Endodermal cell (in vitro differentiated cells): ENCODE measurements at regions not wholly inside any gene's neighbourhood (a gene's known extent, or its start where the extent isn't known, plus 50 kb on each side); places are given as distances from the start of the nearest gene placed in this dataset.

Source experiments
- DNase-seq: peaks from one replicate; pipeline ENCODE4 v3.0.0-alpha.2; 2017
- H3K27ac ChIP-seq: 2 replicates; pipeline ENCODE4 v1.5.1; 2013; ENCODE audit warnings: mild to moderate bottlenecking, low read depth, low read length, moderate library complexity
- H3K27me3 ChIP-seq: 2 replicates; pipeline ENCODE4 v1.6.1; 2013; ENCODE audit warnings: mild to moderate bottlenecking, low read length, moderate library complexity; ENCODE audit not compliant: insufficient read depth, control insufficient read depth, poor library complexity, severe bottlenecking
- H3K36me3 ChIP-seq: 2 replicates; pipeline ENCODE4 v1.7.0; 2013; ENCODE audit warnings: mild to moderate bottlenecking, low read length, moderate library complexity; ENCODE audit not compliant: control insufficient read depth, insufficient read depth
- H3K4me1 ChIP-seq: one replicate; pipeline ENCODE4 v1.7.0; 2013; ENCODE audit warnings: low read length; ENCODE audit not compliant: control insufficient read depth, insufficient read depth
- H3K4me3 ChIP-seq: 2 replicates; pipeline ENCODE4 v1.5.1; 2013; ENCODE audit warnings: mild to moderate bottlenecking, low read length, moderate library complexity
- H3K9ac ChIP-seq: 2 replicates; pipeline ENCODE4 v1.6.1; 2013; ENCODE audit warnings: mild to moderate bottlenecking, low read length, moderate library complexity; ENCODE audit not compliant: poor library complexity, severe bottlenecking; ENCODE audit errors: extremely low read depth
- H3K9me3 ChIP-seq: 2 replicates; pipeline ENCODE4 v1.6.1; 2013; ENCODE audit warnings: mild to moderate bottlenecking, low read length, moderate library complexity; ENCODE audit not compliant: control insufficient read depth
- H3K27ac Mint-ChIP-seq: 2 replicates; pipeline ENCODE4 v1.8.0; 2020; ENCODE audit warnings: mixed read lengths
- H3K27me3 Mint-ChIP-seq: 2 replicates; pipeline ENCODE4 v1.8.0; 2021; ENCODE audit warnings: mild to moderate bottlenecking, mixed read lengths; ENCODE audit not compliant: insufficient read depth
- H3K36me3 Mint-ChIP-seq: 2 replicates; pipeline ENCODE4 v1.8.0; 2020; ENCODE audit warnings: low read depth, mixed read lengths
- H3K4me1 Mint-ChIP-seq: 2 replicates; pipeline ENCODE4 v1.8.0; 2020; ENCODE audit warnings: mixed read lengths
- H3K4me3 Mint-ChIP-seq: 2 replicates; pipeline ENCODE4 v1.8.0; 2020; ENCODE audit warnings: mild to moderate bottlenecking, moderate library complexity, mixed read lengths
- H3K9me3 Mint-ChIP-seq: 2 replicates; pipeline ENCODE4 v1.8.0; 2020; ENCODE audit warnings: mild to moderate bottlenecking, mixed read lengths
- WGBS, 2 experiments: methylation state at CpG; one replicate each; pipeline versions ENCODE4 v1.1.5 to v1.1.7; 2013; ENCODE audit warnings: missing lambda C conversion rate in 2 of 2, mixed read lengths in 1 of 2; ENCODE audit not compliant: insufficient coverage in 1 of 2, insufficient read length in 1 of 2; 5-methylcytosine and 5-hydroxymethylcytosine counted together
- TF ChIP-seq, protein P1 (sequence below): fragments of 200-600 bp; sonication (generic); conservative IDR thresholded peaks from 2 replicates; pipeline ENCODE4 v1.5.0; 2021; ENCODE audit warnings: antibody characterized with exemption, mild to moderate bottlenecking

DNA sequence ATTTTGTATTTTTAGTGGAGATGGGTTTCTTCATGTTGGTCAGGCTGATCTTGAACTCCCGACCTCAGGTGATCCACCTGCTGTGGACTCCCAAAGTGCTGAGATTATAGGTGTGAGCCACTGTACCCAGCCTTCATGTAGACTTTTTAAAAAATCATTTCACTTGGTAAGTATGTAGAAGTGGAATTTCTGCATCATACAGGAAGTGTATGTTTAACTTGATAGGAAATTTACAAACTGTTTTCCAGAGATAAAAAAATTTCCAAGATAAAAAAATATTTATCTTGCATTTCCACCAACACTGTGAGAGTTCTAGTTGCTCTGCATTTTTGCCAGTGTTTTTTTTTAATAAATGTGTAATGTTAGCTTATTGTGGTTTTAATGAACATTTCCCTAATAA is 155.8 kb downstream of the ZNF608 start:
- DNase-seq: no peak
- H3K27me3 Mint-ChIP-seq: peaks cover 2% of the 10 kb centered on the region
- H3K9me3 Mint-ChIP-seq: peaks cover 7% of the 10 kb centered on the region
- TF ChIP-seq, protein P1, sequence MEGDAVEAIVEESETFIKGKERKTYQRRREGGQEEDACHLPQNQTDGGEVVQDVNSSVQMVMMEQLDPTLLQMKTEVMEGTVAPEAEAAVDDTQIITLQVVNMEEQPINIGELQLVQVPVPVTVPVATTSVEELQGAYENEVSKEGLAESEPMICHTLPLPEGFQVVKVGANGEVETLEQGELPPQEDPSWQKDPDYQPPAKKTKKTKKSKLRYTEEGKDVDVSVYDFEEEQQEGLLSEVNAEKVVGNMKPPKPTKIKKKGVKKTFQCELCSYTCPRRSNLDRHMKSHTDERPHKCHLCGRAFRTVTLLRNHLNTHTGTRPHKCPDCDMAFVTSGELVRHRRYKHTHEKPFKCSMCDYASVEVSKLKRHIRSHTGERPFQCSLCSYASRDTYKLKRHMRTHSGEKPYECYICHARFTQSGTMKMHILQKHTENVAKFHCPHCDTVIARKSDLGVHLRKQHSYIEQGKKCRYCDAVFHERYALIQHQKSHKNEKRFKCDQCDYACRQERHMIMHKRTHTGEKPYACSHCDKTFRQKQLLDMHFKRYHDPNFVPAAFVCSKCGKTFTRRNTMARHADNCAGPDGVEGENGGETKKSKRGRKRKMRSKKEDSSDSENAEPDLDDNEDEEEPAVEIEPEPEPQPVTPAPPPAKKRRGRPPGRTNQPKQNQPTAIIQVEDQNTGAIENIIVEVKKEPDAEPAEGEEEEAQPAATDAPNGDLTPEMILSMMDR: no peak
- H3K36me3 Mint-ChIP-seq: peaks cover 10% of the 10 kb centered on the region
- H3K4me3 ChIP-seq: no peak overlapping the region
- peaks cover 4% of the 10 kb centered on the region for H3K36me3 ChIP-seq
- H3K27ac Mint-ChIP-seq: no peak overlapping the region
- H3K4me3 Mint-ChIP-seq: no peak overlapping the region
- peaks cover 16% of the 10 kb centered on the region for H3K4me1 Mint-ChIP-seq
- no peak overlapping the region for H3K9ac ChIP-seq
- H3K4me1 ChIP-seq: no peaks in the 10 kb centered on the region
- no peaks in the 10 kb centered on the region for H3K27me3 ChIP-seq
- no peak overlapping the region for H3K27ac ChIP-seq
- H3K9me3 ChIP-seq: peaks cover 18% of the 10 kb centered on the region
- WGBS, 2 experiments: 88 to 100% methylated on average over 1 of the region's 1 CpG

DNA sequence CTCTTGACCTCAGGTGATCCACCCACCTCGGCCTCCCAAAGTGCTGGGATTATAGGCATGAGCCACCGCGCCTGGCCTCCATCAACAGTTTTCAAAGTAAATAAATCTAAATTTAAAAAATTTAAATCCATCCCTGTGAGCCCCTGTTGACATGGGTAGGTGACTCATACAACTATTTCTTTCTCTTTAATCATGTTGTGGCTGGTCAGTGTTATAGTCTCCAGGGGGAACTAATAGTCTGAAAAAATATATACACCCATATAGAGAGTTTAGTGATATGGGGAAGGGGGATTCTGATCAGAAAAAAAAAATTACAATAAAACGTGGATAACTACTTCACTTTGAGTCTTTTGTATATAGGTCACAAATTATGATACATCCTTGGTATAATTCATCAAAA is 159.2 kb downstream of the ZNF608 start:
- H3K4me3 ChIP-seq: no peak overlapping the region
- peaks cover 16% of the 10 kb centered on the region for H3K4me1 ChIP-seq
- peaks cover 33% of the 10 kb centered on the region for H3K9me3 ChIP-seq
- peaks cover 2% of the 10 kb centered on the region for H3K27me3 Mint-ChIP-seq
- WGBS, 2 experiments: 85% methylated on average over 4 of the region's 4 CpGs; no CpG with 5 or more reads in 1 of the 2 experiments
- H3K9me3 Mint-ChIP-seq: peaks cover 22% of the 10 kb centered on the region
- no peak overlapping the region for H3K9ac ChIP-seq
- H3K27ac Mint-ChIP-seq: no peak overlapping the region
- peaks cover 12% of the 10 kb centered on the region for H3K36me3 Mint-ChIP-seq
- H3K27me3 ChIP-seq: no peaks in the 10 kb centered on the region
- H3K4me3 Mint-ChIP-seq: no peak overlapping the region
- no peak for DNase-seq
- TF ChIP-seq, protein P1: no peak
- H3K27ac ChIP-seq: no peak overlapping the region
- H3K4me1 Mint-ChIP-seq: peaks cover 28% of the 10 kb centered on the region
- peaks cover 4% of the 10 kb centered on the region for H3K36me3 ChIP-seq

DNA sequence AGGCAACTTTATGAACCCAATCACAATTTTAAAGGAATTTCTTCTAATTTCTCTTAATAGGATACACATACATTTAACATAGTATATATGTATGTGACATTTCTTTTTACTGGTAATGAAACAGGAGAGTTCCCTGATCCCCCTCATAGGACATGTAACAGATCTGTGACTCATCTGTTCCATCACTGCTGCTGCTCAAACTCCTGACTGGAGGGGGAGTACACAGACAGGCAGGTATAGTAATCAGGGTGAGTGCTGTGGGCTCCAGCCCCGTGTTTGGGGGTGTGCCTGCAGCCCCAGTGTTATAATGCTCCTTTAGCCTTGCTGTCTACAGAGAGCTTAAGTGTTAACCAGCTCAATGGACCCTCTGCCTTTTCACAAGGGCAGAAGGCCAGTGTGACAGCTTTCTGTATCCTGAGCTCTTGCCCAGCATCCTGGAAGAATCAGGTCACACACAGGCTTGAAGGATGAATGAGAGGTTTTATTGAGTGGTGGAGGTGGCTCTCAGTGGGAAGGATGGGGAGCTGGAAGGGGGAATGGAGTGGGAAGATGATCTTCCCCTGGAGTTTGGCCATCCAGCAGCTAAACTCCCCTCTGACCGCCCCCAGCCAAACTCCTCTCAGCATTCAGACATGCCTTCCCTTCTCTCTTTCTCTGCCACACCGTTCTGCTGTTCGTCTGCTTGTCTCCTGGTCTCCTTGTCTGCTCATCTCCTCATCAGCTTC is 161.3 kb downstream of the ZNF608 start:
- H3K4me3 ChIP-seq: no peak overlapping the region
- H3K27ac Mint-ChIP-seq: no peak overlapping the region
- H3K4me3 Mint-ChIP-seq: no peak overlapping the region
- H3K4me1 Mint-ChIP-seq: peaks cover 34% of the 10 kb centered on the region
- peaks cover 2% of the 10 kb centered on the region for H3K27me3 Mint-ChIP-seq
- no peak overlapping the region for H3K9ac ChIP-seq
- H3K27me3 ChIP-seq: no peaks in the 10 kb centered on the region
- H3K36me3 ChIP-seq: peaks cover 4% of the 10 kb centered on the region
- H3K4me1 ChIP-seq: peaks cover 25% of the 10 kb centered on the region
- peaks cover 33% of the 10 kb centered on the region for H3K9me3 ChIP-seq
- 94 to 100% methylated on average over 1 to 4 of the region's 4 CpGs for WGBS, 2 experiments
- H3K27ac ChIP-seq: no peak overlapping the region
- H3K36me3 Mint-ChIP-seq: peaks cover 12% of the 10 kb centered on the region
- H3K9me3 Mint-ChIP-seq: peaks cover 26% of the 10 kb centered on the region
- no peak for DNase-seq
- TF ChIP-seq, protein P1: no peak
